Activated CD4-positive, alpha-beta T cell treated with anti-CD3 and anti-CD28 coated beads for 1 hour (primary cell): ENCODE measurements at regions not wholly inside any gene's neighbourhood (a gene's known extent, or its start where the extent isn't known, plus 50 kb on each side); places are given as distances from the start of the nearest gene placed in this dataset.
"Not testable (repeated sequence)": the region's sequence is repeated elsewhere in the genome, so short reads cannot be mapped to it uniquely, and the experiment has no call there.

Source experiments
- DNase-seq: peaks from one replicate; pipeline ENCODE4 v3.0.0-alpha.2; 2020

- DNase-seq: no peak
These were observed 436.0 kb upstream of the ADAMTSL1 start for GRCh38 chr9:18037981-18038380.

- no peak for DNase-seq
These were observed 433.6 kb upstream of the ADAMTSL1 start for GRCh38 chr9:18040327-18040726.

DNA sequence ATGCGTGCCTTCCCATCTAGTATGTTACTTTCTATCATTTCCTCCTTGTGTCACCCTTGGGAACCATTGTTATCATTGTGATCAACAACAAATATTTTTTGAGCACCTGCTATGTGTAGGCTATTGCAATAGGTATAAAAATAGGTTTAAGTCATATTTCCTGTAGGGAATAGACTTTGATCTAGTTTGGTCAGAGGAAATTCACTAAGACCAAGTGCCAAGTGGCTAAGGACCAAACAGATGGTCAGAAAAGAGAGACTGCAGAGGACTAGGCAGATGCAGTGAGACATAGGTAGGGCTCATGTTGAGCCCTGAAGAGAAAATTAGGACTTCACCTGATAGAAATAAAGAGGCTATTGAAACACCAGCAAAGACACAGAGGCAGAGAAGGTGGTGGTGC, 430.0 kb upstream of the ADAMTSL1 start:
- DNase-seq: no peak

- no peak for DNase-seq
These were observed 428.6 kb upstream of the ADAMTSL1 start for GRCh38 chr9:18045326-18045725.

DNA sequence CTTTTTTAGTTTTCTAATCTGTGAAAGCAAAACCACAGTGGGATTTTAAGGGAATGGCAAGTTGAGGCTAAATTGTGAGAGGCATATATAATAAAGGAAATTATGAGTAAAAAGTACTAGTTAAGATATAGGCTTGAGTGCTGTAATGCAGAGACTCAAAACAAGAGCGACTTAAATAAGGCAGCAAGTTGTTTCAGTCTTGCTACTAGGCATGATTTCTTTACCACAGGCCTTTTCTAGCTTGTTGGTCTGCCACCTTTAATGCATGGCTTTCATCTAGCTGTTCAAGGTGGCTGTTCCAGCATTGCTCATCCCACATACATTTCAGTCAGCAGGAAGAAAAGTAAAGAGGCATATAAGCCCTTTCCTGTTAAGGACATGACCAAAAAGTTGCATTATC, 427.9 kb upstream of the ADAMTSL1 start:
- DNase-seq: no peak

DNA sequence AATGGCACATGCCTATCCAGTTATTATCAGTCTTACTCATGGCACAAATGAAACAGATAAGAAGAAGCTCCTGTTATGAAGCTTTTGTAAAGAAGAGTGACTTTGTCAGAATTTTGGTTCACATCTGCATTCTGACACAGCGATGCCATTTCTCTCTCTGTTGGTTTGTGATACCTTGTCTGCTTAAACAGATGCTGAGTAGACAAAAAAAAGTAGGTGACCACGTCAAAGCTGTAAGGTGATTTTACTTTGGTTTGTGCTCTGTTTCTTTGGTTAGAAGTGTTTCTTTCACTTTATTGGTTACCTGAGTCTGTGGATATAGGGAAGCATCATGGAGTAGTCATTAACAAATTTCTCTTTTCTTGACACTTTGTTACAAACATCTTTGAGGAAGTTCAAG, 422.3 kb upstream of the ADAMTSL1 start:
- no peak for DNase-seq

- no peak for DNase-seq
These were observed 421.9 kb upstream of the ADAMTSL1 start for GRCh38 chr9:18052060-18052459.

GRCh38 chr9:18056269-18056992, 417.5 kb upstream of the ADAMTSL1 start:
- no peak for DNase-seq

DNA sequence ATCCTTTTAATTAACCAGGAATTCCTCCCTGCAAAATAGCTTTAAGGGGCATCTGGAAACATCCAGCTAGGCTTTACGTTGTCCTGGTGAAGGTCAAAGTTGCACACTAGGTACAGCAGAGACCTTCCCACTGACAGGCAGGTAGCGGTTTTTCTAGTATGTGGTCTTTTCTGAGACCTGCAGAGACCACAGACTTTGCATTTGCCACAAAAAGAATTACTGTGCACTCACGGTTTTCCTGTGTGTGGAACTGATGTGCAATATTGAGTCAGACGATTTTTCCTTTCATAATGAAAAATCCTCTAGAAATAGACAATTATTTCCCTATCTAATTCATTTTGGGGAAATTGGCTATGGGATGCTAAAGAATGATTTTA, 417.0 kb upstream of the ADAMTSL1 start:
- no peak for DNase-seq

DNA sequence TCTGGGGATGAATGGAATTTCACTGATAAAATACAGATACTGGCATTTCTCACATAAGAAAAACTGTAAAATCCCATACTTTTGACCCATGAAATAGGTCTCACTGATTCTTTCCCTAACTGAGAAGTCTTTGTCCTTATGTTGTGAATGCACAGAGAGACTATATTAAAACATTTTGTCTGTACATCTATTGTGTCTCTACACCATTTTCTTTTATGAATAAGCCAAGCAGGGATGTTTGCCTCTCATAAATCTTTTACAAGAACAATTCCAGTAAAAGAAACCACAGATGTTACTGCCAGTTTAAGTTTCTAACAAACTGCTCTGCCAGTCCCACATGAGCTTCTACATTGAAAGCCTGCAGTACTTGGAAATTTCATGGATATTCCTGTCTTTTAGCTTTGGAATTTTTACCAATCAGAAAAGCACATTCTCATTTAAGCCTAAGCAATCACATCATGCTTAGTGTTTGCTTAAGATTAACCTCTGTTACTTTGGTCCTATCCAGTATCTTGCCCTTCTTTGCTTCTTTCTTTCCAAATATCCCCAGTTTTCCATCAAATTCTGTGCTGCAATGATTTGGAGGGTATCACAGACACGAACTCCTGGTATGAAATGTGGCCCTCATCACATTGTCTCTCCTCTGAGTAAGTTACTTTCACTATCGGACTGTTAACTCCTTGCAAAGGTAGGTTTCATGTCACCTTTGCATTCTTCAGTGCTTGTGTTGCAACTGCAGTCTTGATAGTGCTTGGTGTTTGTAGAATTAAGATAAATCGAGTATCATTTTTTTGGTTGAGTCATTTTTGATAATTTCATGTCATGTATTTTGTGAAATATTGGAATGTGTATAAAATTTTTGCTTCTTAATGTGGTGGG, 415.1 kb upstream of the ADAMTSL1 start:
- DNase-seq: no peak

DNA sequence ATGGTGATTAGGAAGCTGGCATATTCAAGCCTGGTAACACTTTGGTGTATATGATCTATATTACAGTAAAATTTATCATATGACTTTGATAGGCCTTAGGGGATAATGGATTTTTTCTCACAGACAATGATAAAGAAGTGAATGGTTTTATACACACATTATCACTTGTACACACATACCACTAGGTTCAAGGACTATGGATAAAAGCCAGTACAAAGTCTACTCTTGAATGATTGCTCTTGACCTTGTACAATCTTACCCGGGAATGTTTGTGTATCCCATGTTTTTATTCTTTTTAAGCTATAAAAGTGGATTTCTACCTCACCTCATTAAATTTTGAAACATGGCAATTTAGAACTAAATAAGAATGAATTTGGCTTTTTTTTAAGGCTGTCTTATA, 414.5 kb upstream of the ADAMTSL1 start:
- DNase-seq: no peak

- DNase-seq: no peak
These were observed 413.6 kb upstream of the ADAMTSL1 start for GRCh38 chr9:18060269-18060934.

- DNase-seq: no peak
These were observed 412.6 kb upstream of the ADAMTSL1 start for GRCh38 chr9:18061332-18061731.

GRCh38 chr9:18061856-18062255, 412.1 kb upstream of the ADAMTSL1 start:
- DNase-seq: no peak

GRCh38 chr9:18063856-18064390, 410.0 kb upstream of the ADAMTSL1 start:
- DNase-seq: no peak

- not testable (repeated sequence) for DNase-seq
These were observed 407.3 kb upstream of the ADAMTSL1 start for GRCh38 chr9:18066608-18067007.

- no peak for DNase-seq
These were observed 406.3 kb upstream of the ADAMTSL1 start for GRCh38 chr9:18067548-18068120.

- no peak for DNase-seq
These were observed 405.1 kb upstream of the ADAMTSL1 start for GRCh38 chr9:18068900-18069299.

DNA sequence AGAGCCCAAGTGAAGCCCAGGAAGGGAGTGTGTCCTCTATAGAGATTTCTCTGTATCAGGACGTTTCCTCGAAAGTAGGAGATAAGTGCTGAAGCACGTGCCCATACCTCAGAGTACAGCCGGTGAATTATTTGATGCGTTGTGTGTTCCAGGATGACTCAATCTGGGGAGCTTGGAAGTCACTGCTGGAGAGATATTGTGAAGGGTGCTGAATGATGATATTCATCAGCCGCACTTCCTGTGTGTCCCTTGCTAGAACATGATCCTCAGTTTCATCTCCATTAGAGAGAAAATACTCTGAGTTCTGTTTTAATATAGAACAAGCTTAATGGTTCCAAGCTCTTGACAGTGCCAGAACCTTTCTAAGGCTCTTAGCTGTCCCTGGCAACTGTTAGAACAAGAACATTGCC, 402.3 kb upstream of the ADAMTSL1 start:
- no peak for DNase-seq

- no peak for DNase-seq
These were observed 401.0 kb upstream of the ADAMTSL1 start for GRCh38 chr9:18073002-18073401.

DNA sequence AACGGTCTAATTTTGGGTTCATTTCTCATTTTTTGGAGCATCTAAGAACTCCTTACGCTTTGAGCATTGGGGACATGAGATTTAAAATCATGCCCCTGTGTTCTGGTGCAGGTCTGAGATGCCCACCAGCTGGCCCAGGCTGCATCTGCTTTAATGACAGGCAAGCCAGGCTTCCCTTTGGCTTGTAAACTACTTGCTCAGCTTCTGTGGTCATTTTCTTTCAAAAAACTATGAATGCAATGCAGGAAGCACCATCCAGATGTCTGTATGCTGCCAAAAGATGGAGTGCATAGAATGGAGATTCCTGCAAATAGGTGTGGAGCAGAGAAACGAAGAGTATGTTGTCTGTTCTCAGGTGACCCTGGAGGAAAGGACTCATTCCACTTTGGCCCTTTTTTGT, 399.9 kb upstream of the ADAMTSL1 start:
- no peak for DNase-seq

- DNase-seq: no peak
These were observed 398.6 kb upstream of the ADAMTSL1 start for GRCh38 chr9:18075253-18075952.
